OCI-LY1 (cell line): ENCODE measurements at regions not wholly inside any gene's neighbourhood (a gene's known extent, or its start where the extent isn't known, plus 50 kb on each side); places are given as distances from the start of the nearest gene placed in this dataset.

Experiments used
- H2AFZ ChIP-seq: fragments of 200-600 bp; sonication (generic), shearing (Covaris generic); 2 replicates; pipeline ENCODE4 v1.6.0; 2014; ENCODE audit warnings: antibody characterized with exemption, mild to moderate bottlenecking, low read length
- H3F3A ChIP-seq: fragments of 200-600 bp; sonication (generic), shearing (Covaris generic); 2 replicates; pipeline ENCODE4 v1.6.0; 2014; ENCODE audit warnings: mild to moderate bottlenecking, antibody characterized with exemption, low read length, moderate library complexity; ENCODE audit not compliant: insufficient read depth
- H3K27ac ChIP-seq: fragments of 200-600 bp; sonication (generic); 2 replicates; pipeline ENCODE4 v1.5.1; 2014; ENCODE audit warnings: low read length, mixed run types, mild to moderate bottlenecking, low read depth; ENCODE audit not compliant: poor library complexity, severe bottlenecking
- H3K27me3 ChIP-seq: fragments of 200-600 bp; sonication (generic); 2 replicates; pipeline ENCODE4 v1.6.0; 2014; ENCODE audit warnings: antibody characterized with exemption, mild to moderate bottlenecking, low read length, moderate library complexity; ENCODE audit not compliant: insufficient read depth
- H3K36me3 ChIP-seq: fragments of 200-600 bp; sonication (generic); 2 replicates; pipeline ENCODE4 v1.6.1; 2014; ENCODE audit warnings: mild to moderate bottlenecking, antibody characterized with exemption, low read length, moderate library complexity, mixed read lengths; ENCODE audit not compliant: insufficient read depth
- H3K4me1 ChIP-seq: fragments of 200-600 bp; sonication (generic); 2 replicates; pipeline ENCODE4 v1.5.1; 2014; ENCODE audit warnings: mild to moderate bottlenecking, low read length, moderate library complexity; ENCODE audit not compliant: insufficient read depth, severe bottlenecking
- H3K4me2 ChIP-seq: fragments of 200-600 bp; sonication (generic), shearing (Covaris generic); 2 replicates; pipeline ENCODE4 v1.6.1; 2014; ENCODE audit warnings: low read length
- H3K4me3 ChIP-seq: fragments of 200-600 bp; sonication (generic); 2 replicates; pipeline ENCODE4 v1.5.1; 2014; ENCODE audit warnings: low read length, low read depth, mild to moderate bottlenecking, mixed read lengths; ENCODE audit not compliant: poor library complexity, severe bottlenecking
- H3K79me2 ChIP-seq: fragments of 200-600 bp; shearing (Covaris generic); 2 replicates; pipeline ENCODE4 v1.6.1; 2016; ENCODE audit warnings: mixed run types, low read length, mixed read lengths; ENCODE audit not compliant: insufficient read depth
- H3K9ac ChIP-seq: fragments of 200-600 bp; sonication (generic), shearing (Covaris generic); 2 replicates; pipeline ENCODE4 v1.6.1; 2014; ENCODE audit warnings: mild to moderate bottlenecking, low read length, mixed read lengths
- H3K9me2 ChIP-seq: fragments of 200-600 bp; sonication (generic), shearing (Covaris generic); 2 replicates; pipeline ENCODE4 v1.6.1; 2014; ENCODE audit warnings: low read depth, mild to moderate bottlenecking, low read length, mixed read lengths
- H3K9me3 ChIP-seq: fragments of 200-600 bp; shearing (Covaris generic); 2 replicates; pipeline ENCODE4 v1.6.1; 2014; ENCODE audit warnings: low read length, mixed read lengths
- H4K20me1 ChIP-seq: fragments of 200-600 bp; sonication (generic), shearing (Covaris generic); 2 replicates; pipeline ENCODE4 v1.6.0; 2016; ENCODE audit warnings: mild to moderate bottlenecking, low read length; ENCODE audit not compliant: insufficient read depth
- CTCF ChIP-seq: fragments of 200-600 bp; sonication (generic), shearing (Covaris generic); IDR thresholded peaks from 2 replicates; pipeline ENCODE4 v1.5.1; 2017; ENCODE audit warnings: mild to moderate bottlenecking, antibody characterized with exemption, low read length, moderate library complexity, mixed read lengths
- EZH2 ChIP-seq: fragments of 200-600 bp; sonication (generic), shearing (Covaris generic); IDR thresholded peaks from 2 replicates; pipeline ENCODE4 v1.8.0; 2017; ENCODE audit warnings: borderline replicate concordance, mixed run types, mild to moderate bottlenecking, antibody characterized with exemption, low read length, moderate library complexity, mixed read lengths

- Histone ChIP-seq H3K36me3 (no peaks in the 10 kb centered on the region), H3K4me1 (no peaks in the 10 kb centered on the region), H3F3A (no peaks in the 10 kb centered on the region), H3K9ac (no peak overlapping the region), H3K4me3 (no peak overlapping the region), H2AFZ (no peak overlapping the region), H3K9me2 (no peaks in the 10 kb centered on the region), H3K27ac (no peak overlapping the region), H3K9me3 (0 out of 2 replicates have a peak, but pooled peaks cover 4% of the 10 kb centered on the region), H3K79me2 (no peaks in the 10 kb centered on the region), H3K27me3 (no peaks in the 10 kb centered on the region), H4K20me1 (no peaks in the 10 kb centered on the region), H3K4me2 (no peak overlapping the region)
- TF ChIP-seq EZH2 (no peak), CTCF (no peak)
These were observed 157.3 kb downstream of the SLCO1B3 start for GRCh38 chr12:20967756-20968155.

- TF ChIP-seq EZH2 (no peak), CTCF (no peak)
- H3K4me2 ChIP-seq, result no peak overlapping the region
- no peak overlapping the region for H2AFZ ChIP-seq
- H3K27me3 ChIP-seq, result no peaks in the 10 kb centered on the region
- no peaks in the 10 kb centered on the region for H3F3A ChIP-seq
- H4K20me1 ChIP-seq, result no peaks in the 10 kb centered on the region
- H3K9ac ChIP-seq, result no peak overlapping the region
- no peak overlapping the region for H3K4me3 ChIP-seq
- no peaks in the 10 kb centered on the region for H3K4me1 ChIP-seq
- H3K27ac ChIP-seq, result no peak overlapping the region
- H3K36me3 ChIP-seq, result no peaks in the 10 kb centered on the region
- no peaks in the 10 kb centered on the region for H3K9me2 ChIP-seq
- 0 out of 2 replicates have a peak, but pooled peaks cover 4% of the 10 kb centered on the region for H3K9me3 ChIP-seq
- H3K79me2 ChIP-seq, result no peaks in the 10 kb centered on the region
These were observed 159.3 kb downstream of the SLCO1B3 start for GRCh38 chr12:20969766-20970165.

- H4K20me1 ChIP-seq, result no peaks in the 10 kb centered on the region
- no peaks in the 10 kb centered on the region for H3K27me3 ChIP-seq
- no peaks in the 10 kb centered on the region for H3K9me2 ChIP-seq
- H3K4me3 ChIP-seq, result peak overlapping the region; percentile 23
- H3K9ac ChIP-seq, result no peak overlapping the region
- H3F3A ChIP-seq, result no peaks in the 10 kb centered on the region
- no peaks in the 10 kb centered on the region for H3K36me3 ChIP-seq
- peaks cover 55% of the 10 kb centered on the region for H3K4me1 ChIP-seq
- H3K79me2 ChIP-seq, result no peaks in the 10 kb centered on the region
- peak overlapping the region; percentile 75 for H3K27ac ChIP-seq
- no peak overlapping the region for H2AFZ ChIP-seq
- no peaks in the 10 kb centered on the region for H3K9me3 ChIP-seq
- no peak for TF ChIP-seq EZH2
- no peak for TF ChIP-seq CTCF
- peak overlapping the region; percentile 35; the same call in 1 of the 2 replicates for H3K4me2 ChIP-seq
These were observed 145.6 kb upstream of the SLCO1B1 start for GRCh38 chr12:20985399-20985798.
